NT2/D1 (cell line): ENCODE measurements at regions not wholly inside any gene's neighbourhood (a gene's known extent, or its start where the extent isn't known, plus 50 kb on each side); places are given as distances from the start of the nearest gene placed in this dataset.

ENCODE experiments used
- DNase-seq: peaks from one replicate; pipeline ENCODE4 v3.0.0-alpha.2; 2011; ENCODE audit warnings: low read depth, low spot score
- H3K27me3 ChIP-seq: 2 replicates; pipeline ENCODE4 v1.6.0; 2011; ENCODE audit warnings: mild to moderate bottlenecking; ENCODE audit not compliant: insufficient read length, insufficient read depth
- H3K36me3 ChIP-seq: 2 replicates; pipeline ENCODE4 v1.6.1; 2011; ENCODE audit warnings: mild to moderate bottlenecking, low read length, mixed read lengths; ENCODE audit not compliant: insufficient read depth, insufficient read length
- H3K4me1 ChIP-seq: 2 replicates; pipeline ENCODE4 v1.5.1; 2011; ENCODE audit not compliant: insufficient read depth, insufficient read length
- H3K4me3 ChIP-seq: 2 replicates; pipeline ENCODE4 v1.5.1; 2011; ENCODE audit warnings: low read depth; ENCODE audit not compliant: insufficient read length
- H3K9ac ChIP-seq: 2 replicates; pipeline ENCODE4 v1.6.0; 2011; ENCODE audit warnings: low read depth; ENCODE audit not compliant: insufficient read length
- H3K9me3 ChIP-seq: 2 replicates; pipeline ENCODE4 v1.5.1; 2011; ENCODE audit warnings: mild to moderate bottlenecking, low read length; ENCODE audit not compliant: insufficient read depth
- SUZ12 ChIP-seq: IDR thresholded peaks from 2 replicates; pipeline ENCODE4 v1.6.1; 2011; ENCODE audit not compliant: insufficient read length, insufficient read depth; ENCODE audit errors: extremely low read depth
- YY1 ChIP-seq: IDR thresholded peaks from 2 replicates; pipeline ENCODE4 v1.6.1; 2011; ENCODE audit not compliant: insufficient read length, insufficient read depth
- ZNF274 ChIP-seq: IDR thresholded peaks from 2 replicates; pipeline ENCODE4 v1.6.1; 2011; ENCODE audit warnings: mild to moderate bottlenecking, low read depth, low read length

GRCh38 chr14:50022661-50023060 lies 93.7 kb downstream of the VCPKMT start:
- no peak overlapping the region for H3K4me3 ChIP-seq
- no peaks in the 10 kb centered on the region for H3K36me3 ChIP-seq
- no peak for DNase-seq
- H3K4me1 ChIP-seq = no peaks in the 10 kb centered on the region
- TF ChIP-seq ZNF274 (no peak), SUZ12 (no peak), YY1 (no peak)
- H3K9ac ChIP-seq = no peak overlapping the region
- H3K9me3 ChIP-seq = peaks cover 18% of the 10 kb centered on the region
- H3K27me3 ChIP-seq = no peaks in the 10 kb centered on the region

GRCh38 chr14:50023671-50024490 lies 92.5 kb downstream of the VCPKMT start:
- TF ChIP-seq ZNF274 (no peak), SUZ12 (no peak), YY1 (no peak)
- no peak for DNase-seq
- Histone ChIP-seq H3K36me3 (no peaks in the 10 kb centered on the region), H3K27me3 (no peaks in the 10 kb centered on the region), H3K9me3 (peaks cover 18% of the 10 kb centered on the region), H3K9ac (no peak overlapping the region), H3K4me1 (no peaks in the 10 kb centered on the region), H3K4me3 (no peak overlapping the region)

- no peak for DNase-seq
- Histone ChIP-seq H3K36me3 (no peaks in the 10 kb centered on the region), H3K4me1 (no peaks in the 10 kb centered on the region), H3K9ac (no peak overlapping the region), H3K4me3 (no peak overlapping the region), H3K9me3 (peaks cover 11% of the 10 kb centered on the region), H3K27me3 (no peaks in the 10 kb centered on the region)
- no peak for TF ChIP-seq YY1
- no peak for TF ChIP-seq SUZ12
- TF ChIP-seq ZNF274 = no peak
Measured at GRCh38 chr14:50025073-50025472, 91.3 kb downstream of the VCPKMT start.

GRCh38 chr14:50025776-50026175 lies 90.6 kb downstream of the VCPKMT start:
- H3K9me3 ChIP-seq = peaks cover 4% of the 10 kb centered on the region; the same call in 1 of the 2 replicates
- H3K4me3 ChIP-seq = no peak overlapping the region
- H3K27me3 ChIP-seq = no peaks in the 10 kb centered on the region
- TF ChIP-seq YY1 (no peak), SUZ12 (no peak), ZNF274 (no peak)
- no peak for DNase-seq
- no peaks in the 10 kb centered on the region for H3K36me3 ChIP-seq
- H3K9ac ChIP-seq = no peak overlapping the region
- H3K4me1 ChIP-seq = no peaks in the 10 kb centered on the region

- H3K36me3 ChIP-seq = no peaks in the 10 kb centered on the region
- H3K27me3 ChIP-seq = no peaks in the 10 kb centered on the region
- no peaks in the 10 kb centered on the region for H3K4me1 ChIP-seq
- no peak overlapping the region for H3K9ac ChIP-seq
- H3K9me3 ChIP-seq = no peaks in the 10 kb centered on the region; the same call in 1 of the 2 replicates
- DNase-seq = no peak
- H3K4me3 ChIP-seq = no peak overlapping the region
- TF ChIP-seq SUZ12 = no peak
- TF ChIP-seq YY1 = no peak
- TF ChIP-seq ZNF274 = no peak
Measured at GRCh38 chr14:50026396-50026795, 90.0 kb downstream of the VCPKMT start.

GRCh38 chr14:50027816-50028215 lies 88.6 kb downstream of the VCPKMT start:
- Histone ChIP-seq H3K4me3 (no peak overlapping the region), H3K9ac (no peak overlapping the region), H3K9me3 (no peaks in the 10 kb centered on the region; the same call in 1 of the 2 replicates), H3K27me3 (no peaks in the 10 kb centered on the region), H3K36me3 (no peaks in the 10 kb centered on the region), H3K4me1 (no peaks in the 10 kb centered on the region)
- TF ChIP-seq SUZ12 (no peak), YY1 (no peak), ZNF274 (no peak)
- no peak for DNase-seq

GRCh38 chr14:50028458-50028857 lies 87.9 kb downstream of the VCPKMT start:
- Histone ChIP-seq H3K9ac (no peak overlapping the region), H3K36me3 (no peaks in the 10 kb centered on the region), H3K4me1 (no peaks in the 10 kb centered on the region), H3K27me3 (no peaks in the 10 kb centered on the region), H3K4me3 (no peak overlapping the region), H3K9me3 (no peaks in the 10 kb centered on the region; the same call in 1 of the 2 replicates)
- DNase-seq = no peak
- no peak for TF ChIP-seq ZNF274
- TF ChIP-seq SUZ12 = no peak
- no peak for TF ChIP-seq YY1
